DND-41 (cell line): ENCODE measurements at regions not wholly inside any gene's neighbourhood (a gene's known extent, or its start where the extent isn't known, plus 50 kb on each side); places are given as distances from the start of the nearest gene placed in this dataset.

Source experiments
- EZH2 ChIP-seq: IDR thresholded peaks from 3 replicates; pipeline ENCODE4 v1.6.1; 2012; ENCODE audit warnings: borderline replicate concordance, low read depth, mild to moderate bottlenecking, moderate library complexity, low read length, inconsistent platforms; ENCODE audit not compliant: severe bottlenecking
- TF ChIP-seq, protein P1 (sequence below): IDR thresholded peaks from 2 replicates; pipeline ENCODE4 v1.5.1; 2012; ENCODE audit warnings: borderline replicate concordance, low read length, moderate library complexity, mild to moderate bottlenecking; ENCODE audit not compliant: poor library complexity, severe bottlenecking; ENCODE audit errors: extremely low read depth

DNA sequence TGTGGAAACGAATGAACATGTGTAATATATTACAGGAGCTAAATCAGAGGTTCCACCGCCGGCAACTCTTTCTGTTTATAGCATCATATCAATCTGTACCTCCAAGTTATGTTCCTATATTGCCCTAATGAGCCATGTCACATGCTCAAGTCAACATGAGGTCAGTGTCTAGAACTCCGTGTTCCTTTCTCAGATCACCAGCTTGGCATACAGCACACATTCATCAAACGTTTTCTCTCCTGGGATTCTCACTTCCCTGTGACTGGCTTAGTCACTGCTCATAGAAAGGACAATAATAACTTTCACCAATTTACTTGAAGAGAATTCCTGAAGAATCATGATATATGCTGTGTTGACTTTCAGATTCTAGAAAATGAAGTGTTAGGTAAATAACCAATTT, 532.0 kb upstream of the SPANXN1 start:
- TF ChIP-seq, protein P1, sequence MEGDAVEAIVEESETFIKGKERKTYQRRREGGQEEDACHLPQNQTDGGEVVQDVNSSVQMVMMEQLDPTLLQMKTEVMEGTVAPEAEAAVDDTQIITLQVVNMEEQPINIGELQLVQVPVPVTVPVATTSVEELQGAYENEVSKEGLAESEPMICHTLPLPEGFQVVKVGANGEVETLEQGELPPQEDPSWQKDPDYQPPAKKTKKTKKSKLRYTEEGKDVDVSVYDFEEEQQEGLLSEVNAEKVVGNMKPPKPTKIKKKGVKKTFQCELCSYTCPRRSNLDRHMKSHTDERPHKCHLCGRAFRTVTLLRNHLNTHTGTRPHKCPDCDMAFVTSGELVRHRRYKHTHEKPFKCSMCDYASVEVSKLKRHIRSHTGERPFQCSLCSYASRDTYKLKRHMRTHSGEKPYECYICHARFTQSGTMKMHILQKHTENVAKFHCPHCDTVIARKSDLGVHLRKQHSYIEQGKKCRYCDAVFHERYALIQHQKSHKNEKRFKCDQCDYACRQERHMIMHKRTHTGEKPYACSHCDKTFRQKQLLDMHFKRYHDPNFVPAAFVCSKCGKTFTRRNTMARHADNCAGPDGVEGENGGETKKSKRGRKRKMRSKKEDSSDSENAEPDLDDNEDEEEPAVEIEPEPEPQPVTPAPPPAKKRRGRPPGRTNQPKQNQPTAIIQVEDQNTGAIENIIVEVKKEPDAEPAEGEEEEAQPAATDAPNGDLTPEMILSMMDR, result no peak
- TF ChIP-seq EZH2, result no peak
